ENCODE measurements at regions not wholly inside any gene's neighbourhood (a gene's known extent, or its start where the extent isn't known, plus 50 kb on each side); places are given as distances from the start of the nearest gene placed in this dataset.
"Not testable (repeated sequence)": the region's sequence is repeated elsewhere in the genome, so short reads cannot be mapped to it uniquely, and the experiment has no call there.

- H3K4me3 ChIP-seq (replicated peaks in 1 of 3); H3K36me3 ChIP-seq; H3K27ac ChIP-seq; H3K4me1 ChIP-seq; H3K9me3 ChIP-seq; intact Hi-C loops (cut with DNase I); H3K27me3 ChIP-seq: not testable (repeated sequence)
- TF ChIP-seq CTCF (IDR thresholded peaks at IDR 0.05), result peak in 1 of 6 experiments; percentile 14
- 47 to 58% methylated on average over 7 to 8 of the region's 9 CpGs for WGBS, 2 donors
- peak; percentile 8 to 11 for DNase-seq
Observed at GRCh38 chr14:106618471-106618951, 1092.1 kb downstream of the TMEM121 start.

- WGBS, 2 donors, result 5 to 11% methylated on average over 1 of the region's 1 CpG
- Histone ChIP-seq H3K9me3 (no peaks in the 10 kb centered on the region), H3K4me3 (replicated peaks in 1 of 3) (no peak overlapping the region), H3K4me1 (no peaks in the 10 kb centered on the region), H3K36me3 (no peaks in the 10 kb centered on the region), H3K27me3 (no peaks in the 10 kb centered on the region), H3K27ac (no peak overlapping the region)
- no peak for TF ChIP-seq POLR2A (IDR thresholded peaks at IDR 0.05)
- TF ChIP-seq CTCF (IDR thresholded peaks at IDR 0.05), result no peak
- no peak for DNase-seq
- intact Hi-C loops (cut with DNase I), result no loop called here
Observed at GRCh38 chr14:106619606-106620005, 1093.2 kb downstream of the TMEM121 start.

- no peaks in the 10 kb centered on the region for H3K36me3 ChIP-seq
- WGBS, 2 donors, result 56 to 66% methylated on average over 2 of the region's 2 CpGs
- no peak for TF ChIP-seq POLR2A (IDR thresholded peaks at IDR 0.05)
- no peak for TF ChIP-seq CTCF (IDR thresholded peaks at IDR 0.05)
- H3K27ac ChIP-seq, result no peak overlapping the region
- H3K4me1 ChIP-seq, result no peaks in the 10 kb centered on the region
- intact Hi-C loops (cut with DNase I), result no loop called here
- H3K9me3 ChIP-seq, result no peaks in the 10 kb centered on the region
- no peak overlapping the region for H3K4me3 ChIP-seq (replicated peaks in 1 of 3)
- DNase-seq, result no peak
- H3K27me3 ChIP-seq, result no peaks in the 10 kb centered on the region
Observed at GRCh38 chr14:106620368-106620767, 1094.0 kb downstream of the TMEM121 start.

GRCh38 chr14:106622200-106622745 is 1095.9 kb downstream of the TMEM121 start:
- H3K9me3 ChIP-seq, result no peaks in the 10 kb centered on the region
- intact Hi-C loops (cut with DNase I), result no loop called here
- no peak overlapping the region for H3K27ac ChIP-seq
- H3K36me3 ChIP-seq, result no peaks in the 10 kb centered on the region
- H3K4me1 ChIP-seq, result no peaks in the 10 kb centered on the region
- DNase-seq, result no peak
- H3K27me3 ChIP-seq, result no peaks in the 10 kb centered on the region
- H3K4me3 ChIP-seq (replicated peaks in 1 of 3), result no peak overlapping the region
- TF ChIP-seq POLR2A (IDR thresholded peaks at IDR 0.05), result no peak
- no peak for TF ChIP-seq CTCF (IDR thresholded peaks at IDR 0.05)
- 61 to 64% methylated on average over 12 of the region's 12 CpGs for WGBS, 2 donors

GRCh38 chr14:106625186-106625585 is 1098.8 kb downstream of the TMEM121 start:
- Histone ChIP-seq H3K9me3 (no peaks in the 10 kb centered on the region), H3K4me3 (replicated peaks in 1 of 3) (no peak overlapping the region), H3K4me1 (no peaks in the 10 kb centered on the region), H3K27me3 (no peaks in the 10 kb centered on the region), H3K36me3 (no peaks in the 10 kb centered on the region), H3K27ac (no peak overlapping the region)
- WGBS, 2 donors, result 61 to 80% methylated on average over 3 of the region's 3 CpGs
- no peak for DNase-seq
- TF ChIP-seq CTCF (IDR thresholded peaks at IDR 0.05), result no peak
- intact Hi-C loops (cut with DNase I), result no loop called here

GRCh38 chr14:106626469-106626868 is 1100.1 kb downstream of the TMEM121 start:
- H3K27ac ChIP-seq; intact Hi-C loops (cut with DNase I); H3K9me3 ChIP-seq; H3K4me3 ChIP-seq (replicated peaks in 1 of 3); H3K27me3 ChIP-seq; H3K4me1 ChIP-seq; H3K36me3 ChIP-seq; DNase-seq: not testable (repeated sequence)
- WGBS, 2 donors, result 40 to 44% methylated on average over 4 of the region's 4 CpGs

GRCh38 chr14:106626942-106627588 is 1100.7 kb downstream of the TMEM121 start:
- H3K36me3 ChIP-seq; H3K27ac ChIP-seq; H3K9me3 ChIP-seq; H3K4me3 ChIP-seq (replicated peaks in 1 of 3); intact Hi-C loops (cut with DNase I); H3K27me3 ChIP-seq; H3K4me1 ChIP-seq; DNase-seq: not testable (repeated sequence)
- 51 to 52% methylated on average over 21 to 22 of the region's 22 CpGs for WGBS, 2 donors
